Gastrocnemius medialis (tissue), 4 donors: ENCODE measurements at regions not wholly inside any gene's neighbourhood (a gene's known extent, or its start where the extent isn't known, plus 50 kb on each side); places are given as distances from the start of the nearest gene placed in this dataset.

Experiments used
- ATAC-seq, 2 donors: fragments of 150-250 bp; one replicate each; pipeline ENCODE4 v1.9.1; 2016
- DNase-seq, 2 donors: peaks; one replicate each; pipeline ENCODE4 v3.0.0-alpha.2; 2019
- H3K27ac ChIP-seq, 4 donors: fragments of 200-600 bp; sonication (generic); 1 replicate in 1 of 4; 2 replicates in 3 of 4; pipeline ENCODE4 v1.5.1; 2016 to 2018; ENCODE audit warnings: mild to moderate bottlenecking in 2 of 4, moderate library complexity in 1 of 4
- H3K27me3 ChIP-seq, 3 donors: fragments of 200-600 bp; sonication (generic) in 2 of 3; 1 replicate in 1 of 3; 2 replicates in 2 of 3; pipeline versions ENCODE4 v1.5.1 to v1.6.0; 2016 to 2019; ENCODE audit warnings: mild to moderate bottlenecking in 1 of 3, moderate library complexity in 1 of 3
- H3K36me3 ChIP-seq, 2 donors: fragments of 200-600 bp; sonication (generic) in 1 of 2; one replicate each; pipeline ENCODE4 v1.5.1; 2017 to 2018
- H3K4me1 ChIP-seq, 2 donors: fragments of 200-600 bp; sonication (generic) in 1 of 2; one replicate each; pipeline ENCODE4 v1.5.1; 2016 to 2017; ENCODE audit warnings: mild to moderate bottlenecking in 2 of 2
- H3K4me3 ChIP-seq, 4 donors: fragments of 200-600 bp; sonication (generic) in 3 of 4; 1 replicate in 1 of 4; 2 replicates in 3 of 4; pipeline ENCODE4 v1.5.1; 2016 to 2019; ENCODE audit warnings: mild to moderate bottlenecking in 2 of 4
- H3K9me3 ChIP-seq, 3 donors: fragments of 200-600 bp; sonication (generic) in 2 of 3; 1 replicate in 1 of 3; 2 replicates in 2 of 3; pipeline ENCODE4 v1.5.1; 2016 to 2019
- POLR2A ChIP-seq, 2 donors: fragments of 450-650 bp; IDR thresholded peaks; one replicate each; pipeline ENCODE4 v1.6.1; 2017; ENCODE audit warnings: antibody characterized with exemption in 2 of 2, mild to moderate bottlenecking in 2 of 2, moderate library complexity in 2 of 2
- in situ Hi-C, 4 donors: fragments of 200-750 bp; cut with MboI; loops; one replicate each; pipeline versions ENCODE4 v1.15.0 to v1.8.0; 2017; ENCODE audit warnings: low sequenced_read_pairs in 4 of 4
- intact Hi-C: fragments of 100-400 bp; cut with DNase I; formaldehyde crosslinking; loops from one replicate; pipeline ENCODE4 v1.15.1; 2023; ENCODE audit warnings: low total_unique reads
- TF ChIP-seq, protein P1 (sequence below), 5 experiments: fragments of 450-650 bp in 3 of 5; fragments of 200-600 bp in 2 of 5; sonication (generic) in 2 of 5; IDR thresholded peaks in 4 of 5; conservative IDR thresholded peaks in 1 of 5; 1 replicate in 4 of 5; 2 replicates in 1 of 5; pipeline ENCODE4 v1.5.1; 2016 to 2019; ENCODE audit warnings: antibody characterized with exemption in 5 of 5, mild to moderate bottlenecking in 3 of 5, moderate library complexity in 3 of 5

DNA sequence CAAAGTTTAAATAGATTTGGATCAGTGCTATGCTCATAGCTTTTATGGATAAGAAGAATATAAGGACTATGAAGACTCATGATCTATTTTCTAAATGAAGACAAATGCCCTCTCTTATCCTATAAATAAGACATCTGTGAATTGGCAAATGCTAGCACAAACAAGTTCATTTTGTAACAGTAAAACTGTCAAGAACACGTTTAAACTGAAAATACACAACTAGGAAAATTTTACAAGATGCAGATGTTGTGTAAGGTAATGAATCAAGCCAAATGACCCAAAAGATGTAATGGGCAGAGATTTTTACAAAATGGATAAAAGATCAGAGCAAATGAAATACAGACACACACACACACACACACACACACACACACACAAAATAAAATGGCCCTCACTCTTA lies 180.5 kb downstream of the MOXD1 start:
- DNase-seq (no peak), ATAC-seq (no peak)
- Histone ChIP-seq H3K4me1 (no peaks in the 10 kb centered on the region), H3K9me3 (no peaks in the 10 kb centered on the region), H3K36me3 (no peaks in the 10 kb centered on the region), H3K4me3 (no peak overlapping the region), H3K27me3 (no peaks in the 10 kb centered on the region), H3K27ac (no peak overlapping the region)
- intact Hi-C loops: no loop called here
- in situ Hi-C loops: loop anchor here in 3 of 4 donors (5.0 to 25.0 kb wide), 3 partner anchors 298 to 533 kb away; no protein-coding TSS in a partner anchor
- TF ChIP-seq, protein P1, sequence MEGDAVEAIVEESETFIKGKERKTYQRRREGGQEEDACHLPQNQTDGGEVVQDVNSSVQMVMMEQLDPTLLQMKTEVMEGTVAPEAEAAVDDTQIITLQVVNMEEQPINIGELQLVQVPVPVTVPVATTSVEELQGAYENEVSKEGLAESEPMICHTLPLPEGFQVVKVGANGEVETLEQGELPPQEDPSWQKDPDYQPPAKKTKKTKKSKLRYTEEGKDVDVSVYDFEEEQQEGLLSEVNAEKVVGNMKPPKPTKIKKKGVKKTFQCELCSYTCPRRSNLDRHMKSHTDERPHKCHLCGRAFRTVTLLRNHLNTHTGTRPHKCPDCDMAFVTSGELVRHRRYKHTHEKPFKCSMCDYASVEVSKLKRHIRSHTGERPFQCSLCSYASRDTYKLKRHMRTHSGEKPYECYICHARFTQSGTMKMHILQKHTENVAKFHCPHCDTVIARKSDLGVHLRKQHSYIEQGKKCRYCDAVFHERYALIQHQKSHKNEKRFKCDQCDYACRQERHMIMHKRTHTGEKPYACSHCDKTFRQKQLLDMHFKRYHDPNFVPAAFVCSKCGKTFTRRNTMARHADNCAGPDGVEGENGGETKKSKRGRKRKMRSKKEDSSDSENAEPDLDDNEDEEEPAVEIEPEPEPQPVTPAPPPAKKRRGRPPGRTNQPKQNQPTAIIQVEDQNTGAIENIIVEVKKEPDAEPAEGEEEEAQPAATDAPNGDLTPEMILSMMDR (IDR thresholded peaks at IDR 0.05 in 4 of 5, conservative IDR thresholded peaks at IDR 0.05 in 1 of 5): no peak
- TF ChIP-seq POLR2A (IDR thresholded peaks at IDR 0.05): no peak

DNA sequence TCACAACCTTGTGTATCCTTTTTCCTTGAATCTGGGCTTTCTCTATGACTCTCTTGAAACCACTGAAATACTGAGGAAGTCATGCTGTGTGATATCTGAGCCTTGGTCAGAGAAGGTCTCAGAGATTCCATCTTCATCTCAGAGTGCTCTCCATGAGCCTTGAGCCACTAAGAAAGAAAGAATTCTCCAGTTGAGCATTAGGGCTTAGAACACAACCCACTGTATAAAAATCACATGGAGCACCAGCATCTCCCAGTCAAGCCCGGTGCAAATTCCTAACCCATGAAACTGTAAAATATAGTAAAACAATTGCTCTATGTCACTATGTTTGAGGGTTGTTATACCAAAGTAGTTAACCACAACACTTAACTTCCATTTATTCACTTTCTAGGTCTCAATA lies 181.4 kb downstream of the MOXD1 start:
- H3K4me3 ChIP-seq: no peak overlapping the region
- no peaks in the 10 kb centered on the region for H3K9me3 ChIP-seq
- no peak overlapping the region for H3K27ac ChIP-seq
- H3K36me3 ChIP-seq: no peaks in the 10 kb centered on the region
- H3K27me3 ChIP-seq: no peaks in the 10 kb centered on the region
- TF ChIP-seq, protein P1 (IDR thresholded peaks at IDR 0.05 in 4 of 5, conservative IDR thresholded peaks at IDR 0.05 in 1 of 5): no peak
- no peak for TF ChIP-seq POLR2A (IDR thresholded peaks at IDR 0.05)
- intact Hi-C loops (loop anchor here (2.0 kb wide), 1 partner anchor 295 kb away; no protein-coding TSS in a partner anchor), in situ Hi-C loops (loop anchor here (5.0 to 25.0 kb wide), 4 partner anchors 295 to 533 kb away; no protein-coding TSS in a partner anchor)
- H3K4me1 ChIP-seq: no peaks in the 10 kb centered on the region
- DNase-seq: no peak
- ATAC-seq: no peak

DNA sequence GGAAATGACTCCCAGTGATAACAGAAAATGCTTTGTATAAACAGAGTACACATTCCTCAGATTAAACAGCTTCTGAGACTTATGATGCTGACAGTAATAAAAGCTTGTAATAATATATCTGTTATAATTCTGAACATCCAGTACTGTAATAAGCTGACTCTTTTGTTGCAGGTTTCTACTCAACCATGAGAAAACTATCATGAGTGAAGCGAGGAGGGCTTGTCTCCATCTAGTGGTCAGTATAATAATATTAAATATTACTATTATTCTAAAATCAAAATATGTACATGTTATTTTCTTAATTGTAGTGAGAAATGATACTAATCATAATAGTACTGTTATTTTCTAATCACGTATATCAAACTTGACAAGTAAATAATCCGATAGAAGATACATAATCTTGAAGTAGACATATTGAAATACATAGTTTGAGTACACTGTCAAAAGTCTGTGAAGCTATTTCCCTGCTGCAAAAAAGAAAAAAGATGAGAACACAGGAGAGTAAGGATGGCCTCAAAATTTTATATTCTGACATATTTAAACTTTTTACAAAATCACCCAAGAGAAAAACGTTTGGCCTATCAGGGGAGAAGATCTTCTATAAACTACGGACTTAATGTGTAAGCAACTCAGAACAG lies 183.1 kb downstream of the MOXD1 start:
- Histone ChIP-seq H3K27ac (no peak overlapping the region), H3K9me3 (no peaks in the 10 kb centered on the region), H3K27me3 (no peaks in the 10 kb centered on the region), H3K4me1 (no peaks in the 10 kb centered on the region), H3K36me3 (no peaks in the 10 kb centered on the region), H3K4me3 (no peak overlapping the region)
- no peak for TF ChIP-seq POLR2A (IDR thresholded peaks at IDR 0.05)
- TF ChIP-seq, protein P1 (IDR thresholded peaks at IDR 0.05 in 4 of 5, conservative IDR thresholded peaks at IDR 0.05 in 1 of 5): peak in 4 of 5 experiments; percentile 31 to 49 (median 41)
- in situ Hi-C loops (loop anchor here in 3 of 4 donors (5.0 to 25.0 kb wide), 4 partner anchors 293 to 531 kb away; no protein-coding TSS in a partner anchor), intact Hi-C loops (loop anchor here (2.0 kb wide), 1 partner anchor 293 kb away; no protein-coding TSS in a partner anchor)
- ATAC-seq (no peak), DNase-seq (no peak)

DNA sequence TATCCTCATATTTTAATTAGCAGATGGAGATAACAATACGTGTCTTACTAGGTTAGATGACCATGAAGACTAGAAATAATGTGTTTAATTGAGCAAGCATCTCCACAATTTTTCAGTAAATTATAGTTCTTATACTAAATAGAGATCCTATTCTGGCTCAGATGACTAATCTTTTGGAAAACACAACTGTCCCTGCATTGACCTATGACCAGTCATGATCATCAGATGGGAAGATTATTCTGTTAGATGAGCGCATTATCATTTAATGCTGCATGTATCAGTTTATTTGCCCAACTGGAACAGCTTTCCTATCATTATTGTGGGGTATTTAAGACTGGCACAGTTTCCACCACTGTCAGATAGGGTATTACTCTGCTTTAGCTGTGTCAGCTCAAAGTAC lies 185.5 kb downstream of the MOXD1 start:
- intact Hi-C loops (no loop called here), in situ Hi-C loops (loop anchor here in 3 of 4 donors (5.0 to 25.0 kb wide), 4 partner anchors 291 to 529 kb away; no protein-coding TSS in a partner anchor)
- no peak for DNase-seq
- ATAC-seq: no peak
- no peaks in the 10 kb centered on the region for H3K36me3 ChIP-seq
- H3K9me3 ChIP-seq: no peaks in the 10 kb centered on the region
- TF ChIP-seq, protein P1 (IDR thresholded peaks at IDR 0.05 in 4 of 5, conservative IDR thresholded peaks at IDR 0.05 in 1 of 5): no peak
- TF ChIP-seq POLR2A (IDR thresholded peaks at IDR 0.05): no peak
- H3K27me3 ChIP-seq: no peaks in the 10 kb centered on the region
- no peak overlapping the region for H3K27ac ChIP-seq
- no peak overlapping the region for H3K4me3 ChIP-seq
- H3K4me1 ChIP-seq: no peaks in the 10 kb centered on the region
